Stimulated activated naive CD4-positive, alpha-beta T cell treated with Interleukin-2 at 50 U/mL for 16 hours (primary cell): ENCODE measurements at regions not wholly inside any gene's neighbourhood (a gene's known extent, or its start where the extent isn't known, plus 50 kb on each side); places are given as distances from the start of the nearest gene placed in this dataset.
"Not testable (repeated sequence)": the region's sequence is repeated elsewhere in the genome, so short reads cannot be mapped to it uniquely, and the experiment has no call there.

Experiments
- DNase-seq: peaks from one replicate; lab custom pipeline; 2025; lab: John Stamatoyannopoulos, UW

GRCh38 chr14:105937253-105938054 is 411.1 kb downstream of the TMEM121 start:
- no peak for DNase-seq

DNA sequence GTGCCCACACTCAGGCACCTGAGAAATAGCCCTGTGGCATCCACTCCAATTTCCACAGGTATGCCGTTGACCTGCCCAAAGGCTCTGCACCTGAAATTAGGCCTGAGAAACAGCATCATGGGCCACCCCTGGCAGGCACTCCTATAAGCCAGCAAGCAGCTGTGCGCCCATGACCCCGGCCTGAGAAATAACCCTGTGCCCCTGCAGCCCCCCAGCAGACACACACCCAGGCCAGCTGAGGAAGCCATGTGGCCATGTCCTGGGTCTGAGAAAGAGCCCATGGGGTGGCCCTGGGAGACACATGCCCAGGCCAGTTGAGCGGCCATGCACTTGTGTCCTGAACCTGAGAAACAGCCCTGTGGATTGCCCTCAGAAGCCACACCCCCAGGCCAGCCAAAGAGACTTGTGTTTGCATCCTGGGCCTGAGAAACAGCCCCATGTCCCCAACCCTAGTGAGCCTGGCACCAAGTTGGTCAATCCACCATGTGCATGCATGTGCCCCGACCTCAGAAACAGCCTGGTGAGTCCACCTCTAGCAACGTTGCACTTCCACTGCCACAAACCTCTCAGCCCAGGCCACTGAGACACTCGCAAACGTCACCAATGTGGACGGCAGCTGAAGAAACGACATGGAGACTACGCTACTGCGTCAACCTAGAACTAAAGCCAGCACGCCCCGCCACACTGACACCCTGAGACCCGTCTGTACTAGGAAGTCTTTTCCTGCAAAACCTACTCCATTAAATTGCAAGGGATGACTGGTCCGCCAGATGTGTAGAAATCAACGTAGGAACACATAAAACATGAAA is 411.9 kb downstream of the TMEM121 start:
- no peak for DNase-seq

DNA sequence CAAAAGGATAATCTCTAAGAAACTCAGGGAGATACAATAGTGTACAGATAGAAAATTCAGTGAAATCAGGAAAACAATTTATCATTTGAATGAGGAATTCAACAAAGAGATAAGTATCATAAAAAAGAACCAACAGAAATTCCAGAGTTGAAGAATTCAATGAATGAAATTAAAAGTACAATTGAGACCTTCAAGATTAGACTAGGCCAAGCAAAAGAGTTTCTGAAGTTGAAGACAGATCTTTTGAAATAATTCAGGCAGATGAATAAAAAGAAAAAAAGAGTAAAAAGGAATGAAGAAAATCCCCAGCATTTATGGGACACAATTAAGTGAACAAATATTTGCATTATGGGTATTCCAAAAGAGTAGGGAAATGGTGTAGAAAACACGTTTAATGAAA is 412.6 kb downstream of the TMEM121 start:
- DNase-seq: no peak

GRCh38 chr14:105939810-105940508 is 413.6 kb downstream of the TMEM121 start:
- no peak for DNase-seq

- DNase-seq: no peak
Observed at GRCh38 chr14:105940534-105941225, 414.3 kb downstream of the TMEM121 start.

DNA sequence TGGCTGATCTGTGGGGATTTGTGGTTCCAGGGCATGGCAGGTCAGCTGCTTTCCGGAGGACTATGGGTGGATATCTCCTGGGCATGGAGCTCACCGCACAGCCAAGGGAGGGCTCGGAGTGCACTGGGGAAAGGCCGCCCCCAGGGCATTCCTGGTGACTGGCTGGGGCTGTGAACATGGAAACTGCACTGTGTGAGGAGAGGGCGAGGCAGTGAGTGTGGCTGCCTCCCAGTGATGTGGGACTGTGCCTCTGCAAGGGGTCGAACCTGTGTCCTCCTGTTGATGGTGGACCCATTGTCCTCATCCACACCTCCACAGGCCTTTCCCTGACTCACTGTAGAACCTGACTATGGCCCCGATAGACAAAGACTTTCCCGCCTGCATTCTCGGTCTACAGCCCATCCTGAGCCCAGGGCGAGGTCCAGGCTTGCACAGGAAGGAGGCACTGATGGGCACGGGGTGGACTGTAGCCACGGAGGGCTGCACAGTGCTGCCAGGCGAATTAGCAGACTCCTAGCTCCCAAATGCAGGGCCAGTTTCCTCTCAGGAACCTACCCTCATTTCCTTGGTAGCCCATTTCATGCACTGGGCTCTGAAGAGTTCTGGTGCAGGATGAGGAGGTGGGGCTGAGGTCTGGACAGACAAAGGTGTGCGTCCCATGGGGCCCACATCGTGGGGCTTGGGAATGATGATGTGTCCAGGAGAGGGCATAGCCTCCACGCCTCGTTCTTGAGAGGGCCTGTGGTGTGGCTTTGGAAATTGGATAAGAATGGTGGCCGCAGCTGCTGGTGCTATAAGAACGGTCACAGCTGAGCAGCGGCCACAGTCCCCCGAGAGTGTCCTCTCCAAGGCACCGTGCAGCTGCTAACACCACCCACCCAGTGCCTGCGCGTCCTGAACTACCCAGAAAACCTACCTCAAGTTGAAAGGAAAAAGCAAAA is 415.1 kb downstream of the TMEM121 start:
- DNase-seq: no peak

DNA sequence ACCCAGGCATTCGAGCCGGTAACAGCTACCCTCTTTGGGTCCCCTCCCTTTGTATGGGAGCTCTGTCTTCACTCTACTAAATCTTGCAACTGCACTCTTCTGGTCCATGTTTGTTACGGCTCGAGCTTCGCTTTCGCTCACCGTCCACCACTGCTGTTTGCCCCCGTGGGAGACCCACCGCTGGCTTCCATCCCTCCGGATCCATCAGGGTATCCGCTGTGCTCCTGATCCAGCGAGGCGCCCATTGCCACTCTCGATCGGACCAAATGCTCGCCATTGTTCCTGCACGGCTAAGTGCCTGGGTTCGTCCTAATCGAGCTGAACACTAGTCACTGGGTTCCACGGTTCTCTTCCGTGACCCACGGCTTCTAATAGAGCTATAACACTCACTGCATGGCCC is 416.3 kb downstream of the TMEM121 start:
- not testable (repeated sequence) for DNase-seq

- DNase-seq: no peak
Observed at GRCh38 chr14:105943973-105944602, 417.7 kb downstream of the TMEM121 start.

GRCh38 chr14:105944632-105945610 is 418.5 kb downstream of the TMEM121 start:
- peak; percentile 75 for DNase-seq

- no peak for DNase-seq
Observed at GRCh38 chr14:105945896-105946295, 419.5 kb downstream of the TMEM121 start.

DNA sequence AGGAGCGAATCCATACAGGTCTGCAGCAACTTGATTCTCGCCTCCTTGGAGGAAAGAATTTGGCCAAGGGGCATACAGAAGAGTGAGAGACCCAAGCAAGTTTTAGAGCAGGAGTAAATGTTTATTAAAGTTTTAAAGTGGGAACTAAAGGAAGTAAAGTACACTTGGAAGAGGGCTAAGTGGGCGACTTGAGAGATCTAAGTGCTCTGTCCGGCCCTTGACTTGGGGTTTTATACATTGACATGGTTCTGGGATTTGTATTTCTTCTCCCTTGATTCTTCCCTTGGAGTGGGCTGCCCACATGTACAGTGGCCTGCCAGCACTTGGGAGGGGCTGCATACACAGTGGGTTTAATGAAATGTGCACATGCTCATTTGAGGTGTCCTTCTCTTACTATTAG is 421.2 kb downstream of the TMEM121 start:
- DNase-seq: no peak

- DNase-seq: not testable (repeated sequence)
Observed at GRCh38 chr14:105948955-105949354, 422.6 kb downstream of the TMEM121 start.

- not testable (repeated sequence) for DNase-seq
Observed at GRCh38 chr14:105950364-105950892, 424.0 kb downstream of the TMEM121 start.

DNA sequence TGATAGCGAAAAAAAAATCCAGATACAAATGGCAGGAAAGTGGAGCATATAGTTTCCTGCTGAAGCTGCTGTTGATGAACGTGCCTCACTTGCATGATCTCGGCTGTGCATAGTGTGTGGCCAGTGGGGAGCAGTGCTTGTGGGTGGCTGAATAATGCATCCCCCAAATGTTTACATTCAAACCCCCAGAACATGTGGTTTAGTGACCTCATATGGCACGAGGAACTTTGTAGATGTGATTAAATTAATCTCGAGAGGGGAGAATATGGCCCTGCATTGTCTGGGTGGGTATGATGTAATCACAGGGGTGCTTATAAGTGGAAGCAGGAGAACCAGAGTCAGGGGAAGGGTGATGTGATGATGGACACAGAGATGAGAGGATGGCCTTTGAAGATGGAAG is 425.0 kb downstream of the TMEM121 start:
- no peak for DNase-seq

DNA sequence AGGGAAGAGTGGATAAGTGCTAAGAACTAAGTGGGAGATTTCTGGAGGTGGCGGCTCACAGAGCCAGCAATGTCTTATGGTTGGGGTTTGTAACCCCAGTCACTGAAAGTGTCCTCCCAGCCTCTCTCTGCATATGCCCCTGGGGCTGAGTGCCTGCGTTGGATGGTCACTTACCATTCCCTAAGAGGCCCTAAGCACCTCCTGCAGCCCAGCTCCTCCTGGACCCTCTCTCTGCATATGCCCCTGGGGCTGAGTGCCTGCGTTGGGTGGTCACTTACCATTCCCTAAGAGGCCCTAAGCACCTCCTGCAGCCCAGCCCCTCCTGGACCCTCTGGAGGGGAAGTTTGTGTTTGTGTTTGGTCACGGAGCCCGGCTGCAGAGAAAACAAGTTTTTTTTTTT is 425.8 kb downstream of the TMEM121 start:
- no peak for DNase-seq

DNA sequence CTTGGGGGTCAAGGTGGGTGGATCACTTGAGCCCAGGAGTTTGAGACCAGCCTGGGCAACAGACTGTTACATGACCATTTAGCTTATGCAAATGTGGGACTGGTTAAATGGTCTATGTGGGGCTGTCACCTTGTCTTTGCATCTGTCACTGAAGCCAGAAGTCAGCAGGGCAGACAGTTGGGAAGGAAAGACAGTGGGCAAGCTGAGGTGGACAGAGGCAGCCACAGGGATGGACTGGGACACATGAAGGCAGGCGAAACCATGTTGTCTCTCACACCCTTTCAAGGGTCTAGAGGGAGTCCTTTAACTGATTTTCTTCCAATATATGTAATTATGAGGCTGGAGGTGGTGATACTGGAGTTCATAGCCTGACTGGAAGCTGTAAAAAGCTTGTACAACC is 426.4 kb downstream of the TMEM121 start:
- no peak for DNase-seq

- not testable (repeated sequence) for DNase-seq
Observed at GRCh38 chr14:105961625-105962024, 435.2 kb downstream of the TMEM121 start.

GRCh38 chr14:105962532-105962931 is 436.1 kb downstream of the TMEM121 start:
- no peak for DNase-seq

GRCh38 chr14:105968291-105968690 is 441.9 kb downstream of the TMEM121 start:
- no peak for DNase-seq
